Spleen (tissue), 11 donors: ENCODE measurements at regions not wholly inside any gene's neighbourhood (a gene's known extent, or its start where the extent isn't known, plus 50 kb on each side); places are given as distances from the start of the nearest gene placed in this dataset.

Experiments used
- DNase-seq: peaks from one replicate; pipeline ENCODE4 v3.0.0-alpha.2; 2020
- H3K27ac ChIP-seq, 8 donors: fragments of 200-600 bp; sonication (generic) in 7 of 8; 1 replicate in 4 of 8; 2 replicates in 4 of 8; pipeline versions ENCODE4 v1.5.0 to v1.8.0; 2016 to 2021; ENCODE audit warnings: inconsistent platforms in 4 of 8, mild to moderate bottlenecking in 4 of 8, moderate library complexity in 1 of 8
- H3K27me3 ChIP-seq, 7 donors: fragments of 200-600 bp; sonication (generic) in 6 of 7; replicated peaks in 1 of 7; 1 replicate in 4 of 7; 2 replicates in 3 of 7; pipeline versions ENCODE4 v1.5.0 to v1.8.0; 2016 to 2021; ENCODE audit warnings: inconsistent platforms in 3 of 7, mild to moderate bottlenecking in 1 of 7
- H3K36me3 ChIP-seq, 6 donors: fragments of 200-600 bp; sonication (generic) in 5 of 6; 1 replicate in 4 of 6; 2 replicates in 2 of 6; pipeline versions ENCODE4 v1.5.0 to v1.8.0; 2016 to 2021; ENCODE audit warnings: inconsistent platforms in 2 of 6
- H3K4me1 ChIP-seq, 6 donors: fragments of 200-600 bp; sonication (generic) in 5 of 6; 1 replicate in 3 of 6; 2 replicates in 3 of 6; pipeline versions ENCODE4 v1.5.0 to v1.8.0; 2016 to 2021; ENCODE audit warnings: inconsistent platforms in 3 of 6
- H3K4me3 ChIP-seq, 8 donors: fragments of 200-600 bp; sonication (generic) in 7 of 8; 1 replicate in 4 of 8; 2 replicates in 4 of 8; pipeline versions ENCODE4 v1.5.0 to v1.8.0; 2016 to 2021; ENCODE audit warnings: inconsistent platforms in 4 of 8, mild to moderate bottlenecking in 4 of 8, moderate library complexity in 2 of 8
- H3K9me3 ChIP-seq, 8 donors: fragments of 200-600 bp; sonication (generic) in 7 of 8; 1 replicate in 4 of 8; 2 replicates in 4 of 8; pipeline versions ENCODE4 v1.5.0 to v1.8.0; 2016 to 2021; ENCODE audit warnings: inconsistent platforms in 4 of 8
- CTCF ChIP-seq, 11 experiments: fragments of 200-600 bp in 7 of 11; fragments of 450-650 bp in 4 of 11; sonication (generic) in 4 of 11; IDR thresholded peaks in 8 of 11; conservative IDR thresholded peaks in 3 of 11; 1 replicate in 7 of 11; 2 replicates in 4 of 11; pipeline versions ENCODE4 v1.4.0 to v1.8.0; 2016 to 2021; ENCODE audit warnings: antibody characterized with exemption in 11 of 11, inconsistent platforms in 4 of 11, mild to moderate bottlenecking in 1 of 11
- POLR2A ChIP-seq, 3 donors: fragments of 450-650 bp; IDR thresholded peaks; one replicate each; pipeline ENCODE4 v1.5.1; 2017; ENCODE audit warnings: antibody characterized with exemption in 3 of 3, mild to moderate bottlenecking in 1 of 3
- POLR2AphosphoS5 ChIP-seq, 3 donors: sonication (generic); formaldehyde crosslinking; IDR thresholded peaks; one replicate each; pipeline ENCODE4 v1.5.1; 2017; ENCODE audit warnings: antibody characterized with exemption in 3 of 3
- WGBS, 5 donors: extraction: QIAGEN DNeasy Blood & Tissue Kit in 3 of 5; methylation state at CpG; one replicate each; pipeline versions ENCODE4 v1.1.5 to v1.1.7; 2013 to 2018; 5-methylcytosine and 5-hydroxymethylcytosine counted together
- intact Hi-C: fragments of 100-400 bp; cut with DNase I; formaldehyde crosslinking; loops from one replicate; pipeline ENCODE4 v1.15.0; 2023; ENCODE audit warnings: low total_unique reads
- donor health status: healthy with polysubstance abuse.
- donor health status: DM: no; HTN: no; CAD: no; lungs with moderate emphysema.
- donor health status: DM: no; HTN: no; CAD: no.
- donor health status: Bipolar disorder and iron deficiency.
- donor health status: healthy.
- donor health status: DM: no; HTN: no; CAD: no.
- donor health status: DM: yes; HTN: yes; CAD: no.

DNA sequence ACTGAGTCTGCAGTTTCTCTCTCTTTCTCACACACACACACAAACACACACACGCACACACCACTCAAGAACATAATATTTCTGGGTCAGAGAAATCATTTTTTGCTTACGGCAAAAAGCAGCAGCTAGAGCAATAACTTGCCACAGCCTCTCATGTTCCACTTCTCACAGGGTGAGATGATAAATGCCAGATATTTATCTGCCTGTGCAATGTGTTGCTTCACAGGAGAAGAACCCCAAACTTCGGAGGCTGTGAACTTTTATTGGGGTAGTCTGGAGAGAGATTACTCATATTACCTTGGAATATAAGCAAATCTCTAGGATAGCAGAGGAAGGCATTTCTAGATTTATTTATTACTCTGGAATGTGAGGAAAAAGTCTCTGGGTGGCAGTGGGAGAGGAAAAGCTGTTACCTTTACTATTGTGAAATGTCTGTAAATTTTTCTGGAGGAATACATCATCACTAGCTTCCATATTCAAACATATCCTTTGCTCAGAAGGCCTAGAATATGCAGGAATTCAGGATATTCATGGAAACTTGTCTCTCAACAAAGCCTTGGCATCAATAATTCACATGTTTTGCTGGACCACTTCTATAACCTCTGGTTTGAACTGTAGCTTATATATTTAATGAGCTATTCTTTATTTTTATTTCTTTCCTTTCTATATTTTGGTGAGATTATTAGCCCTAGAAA is 369.2 kb downstream of the NSUN3 start:
- H3K4me1 ChIP-seq = no peaks in the 10 kb centered on the region
- H3K9me3 ChIP-seq = peaks cover 0 to 3% (median 2%) of the 10 kb centered on the region in 8 donors
- intact Hi-C loops = no loop called here
- 77 to 88% (median 85%) methylated on average over 3 of the region's 3 CpGs for WGBS, 5 donors
- no peak for DNase-seq
- no peak overlapping the region for H3K27ac ChIP-seq
- H3K36me3 ChIP-seq = no peaks in the 10 kb centered on the region
- no peak overlapping the region for H3K4me3 ChIP-seq
- H3K27me3 ChIP-seq = no peaks in the 10 kb centered on the region
- no peak for TF ChIP-seq POLR2AphosphoS5 (IDR thresholded peaks at IDR 0.05)
- no peak for TF ChIP-seq POLR2A (IDR thresholded peaks at IDR 0.05)
- no peak for TF ChIP-seq CTCF (IDR thresholded peaks at IDR 0.05 in 8 of 11, conservative IDR thresholded peaks at IDR 0.05 in 3 of 11)

- H3K27me3 ChIP-seq = no peaks in the 10 kb centered on the region
- TF ChIP-seq CTCF (IDR thresholded peaks at IDR 0.05 in 8 of 11, conservative IDR thresholded peaks at IDR 0.05 in 3 of 11) (no peak), POLR2AphosphoS5 (IDR thresholded peaks at IDR 0.05) (no peak), POLR2A (IDR thresholded peaks at IDR 0.05) (no peak)
- peaks cover 0 to 4% (median 0%) of the 10 kb centered on the region in 8 donors for H3K9me3 ChIP-seq
- no peaks in the 10 kb centered on the region for H3K4me1 ChIP-seq
- no peak for DNase-seq
- intact Hi-C loops = no loop called here
- H3K27ac ChIP-seq = no peak overlapping the region
- H3K4me3 ChIP-seq = no peak overlapping the region
- H3K36me3 ChIP-seq = no peaks in the 10 kb centered on the region
Measured at GRCh38 chr3:94433811-94434210, 370.9 kb downstream of the NSUN3 start.

- H3K4me3 ChIP-seq = no peak overlapping the region
- H3K4me1 ChIP-seq = no peaks in the 10 kb centered on the region
- WGBS, 5 donors = 67 to 84% (median 80%) methylated on average over 3 of the region's 3 CpGs
- no peak for DNase-seq
- TF ChIP-seq POLR2AphosphoS5 (IDR thresholded peaks at IDR 0.05) = no peak
- no peak for TF ChIP-seq POLR2A (IDR thresholded peaks at IDR 0.05)
- no peak for TF ChIP-seq CTCF (IDR thresholded peaks at IDR 0.05 in 8 of 11, conservative IDR thresholded peaks at IDR 0.05 in 3 of 11)
- intact Hi-C loops = no loop called here
- no peaks in the 10 kb centered on the region for H3K36me3 ChIP-seq
- peaks cover 0 to 12% (median 1%) of the 10 kb centered on the region in 8 donors for H3K9me3 ChIP-seq
- no peaks in the 10 kb centered on the region for H3K27me3 ChIP-seq
- H3K27ac ChIP-seq = no peak overlapping the region
Measured at GRCh38 chr3:94440767-94441493, 378.1 kb downstream of the NSUN3 start.

GRCh38 chr3:94441494-94441847 is 378.6 kb downstream of the NSUN3 start:
- no peak overlapping the region for H3K27ac ChIP-seq
- no peaks in the 10 kb centered on the region for H3K36me3 ChIP-seq
- WGBS, 5 donors = 71 to 90% (median 80%) methylated on average over 1 of the region's 1 CpG
- no peak for DNase-seq
- no peaks in the 10 kb centered on the region for H3K4me1 ChIP-seq
- H3K27me3 ChIP-seq = no peaks in the 10 kb centered on the region
- no peak for TF ChIP-seq POLR2A (IDR thresholded peaks at IDR 0.05)
- TF ChIP-seq POLR2AphosphoS5 (IDR thresholded peaks at IDR 0.05) = no peak
- TF ChIP-seq CTCF (IDR thresholded peaks at IDR 0.05 in 8 of 11, conservative IDR thresholded peaks at IDR 0.05 in 3 of 11) = no peak
- no peak overlapping the region for H3K4me3 ChIP-seq
- intact Hi-C loops = no loop called here
- H3K9me3 ChIP-seq = peaks cover 0 to 12% (median 1%) of the 10 kb centered on the region in 8 donors
